ENCODE measurements at regions not wholly inside any gene's neighbourhood (a gene's known extent, or its start where the extent isn't known, plus 50 kb on each side); places are given as distances from the start of the nearest gene placed in this dataset.

DNA sequence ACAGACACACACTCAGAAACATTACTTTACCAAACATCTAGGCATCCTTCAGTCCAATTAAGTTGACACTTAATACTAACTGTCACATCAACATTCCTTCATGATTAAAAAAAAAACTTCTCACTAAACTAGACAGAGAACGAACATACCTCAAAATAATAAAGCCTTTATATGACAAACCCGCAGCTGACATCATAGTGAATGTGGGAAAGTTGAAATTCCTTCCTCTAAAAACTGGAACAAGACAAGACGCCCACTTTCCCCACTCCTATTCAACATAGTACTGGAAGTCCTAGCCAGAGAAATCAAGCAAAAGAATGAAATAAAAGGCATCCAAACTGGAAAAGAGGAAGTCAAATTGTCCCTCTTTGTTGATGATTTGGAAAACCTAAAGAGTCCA, 96.9 kb upstream of the PPP1R9A start:
- DNase-seq (ENCODE audit: low read depth): no peak

DNA sequence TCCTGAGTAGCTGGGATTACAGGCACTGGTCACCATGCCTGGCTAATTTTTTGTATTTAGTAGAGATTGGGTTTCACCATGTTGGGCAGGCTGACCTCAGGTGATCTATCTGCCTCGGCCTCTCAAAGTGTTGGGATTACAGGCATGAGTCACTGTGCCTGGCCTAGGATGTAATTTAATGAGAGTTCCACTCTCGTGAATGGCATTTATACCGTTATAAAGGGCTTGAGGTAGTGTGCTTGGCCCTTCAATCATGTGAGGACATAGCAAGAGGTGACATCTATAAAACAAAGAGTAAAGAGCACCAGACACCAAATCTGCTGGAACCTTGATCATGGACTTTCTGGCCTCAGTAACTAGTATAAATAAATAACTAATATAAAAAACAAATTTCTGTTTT, 93.5 kb upstream of the PPP1R9A start:
- DNase-seq (ENCODE audit: low read depth): peak; percentile 7

DNA sequence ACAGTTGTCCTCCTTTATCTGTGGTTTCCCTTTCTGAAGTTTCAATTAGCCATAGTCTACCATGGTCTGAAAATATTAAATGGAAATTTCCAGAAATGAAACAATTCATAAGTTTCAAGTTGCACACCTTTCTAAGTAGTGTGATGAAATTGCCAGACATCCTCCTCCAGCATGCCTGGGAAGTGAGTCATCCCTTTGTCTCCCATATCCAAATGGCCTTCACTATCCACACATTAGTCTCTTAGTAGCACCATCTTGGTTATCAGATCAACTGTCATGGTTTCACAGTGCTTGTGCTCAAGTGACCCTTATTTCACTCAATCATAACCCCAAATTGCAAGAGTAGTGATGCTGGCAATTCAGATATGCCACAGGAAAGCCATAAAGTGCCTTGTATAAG, 83.4 kb upstream of the PPP1R9A start:
- DNase-seq (ENCODE audit: low read depth): peak; percentile 72

DNA sequence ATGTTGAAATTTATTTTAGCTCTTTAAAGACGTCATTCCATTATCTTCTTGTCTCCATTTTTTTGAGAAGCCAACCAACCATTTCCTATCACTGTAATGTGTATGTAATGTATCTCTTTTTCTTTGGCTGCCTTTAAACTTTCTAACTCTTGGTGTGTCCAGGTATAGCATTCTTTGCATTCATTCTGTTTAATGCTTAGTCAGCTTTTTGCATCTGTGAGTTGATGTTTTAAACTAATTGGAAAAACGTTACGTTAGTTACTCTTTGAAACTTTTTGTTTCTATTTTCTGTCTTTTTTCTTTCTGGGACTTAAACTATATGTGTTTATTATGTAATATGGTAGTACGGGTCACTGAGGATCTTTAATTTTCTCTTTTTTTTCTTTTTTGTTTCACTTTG, 77.4 kb upstream of the PPP1R9A start:
- DNase-seq (ENCODE audit: low read depth): no peak

DNA sequence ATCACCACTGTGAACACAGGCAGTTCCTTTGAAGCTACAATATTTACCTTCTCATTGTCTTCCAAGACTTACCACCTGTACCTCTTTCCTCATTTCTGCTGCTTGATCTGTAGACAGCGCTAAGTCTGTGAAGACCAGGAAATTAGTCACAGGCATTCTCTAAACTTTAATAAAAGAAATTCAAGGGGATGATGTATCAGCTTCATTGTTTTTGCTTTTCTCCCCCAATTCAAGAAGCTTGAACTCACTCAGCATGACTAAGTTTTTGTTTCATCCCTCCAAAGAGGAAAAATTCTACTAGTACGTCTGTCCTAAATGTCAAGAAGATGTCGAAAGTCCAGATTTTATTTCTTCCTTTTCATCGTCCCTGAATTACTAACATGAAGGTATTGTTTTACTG, 75.3 kb upstream of the PPP1R9A start:
- DNase-seq (ENCODE audit: low read depth): no peak

DNA sequence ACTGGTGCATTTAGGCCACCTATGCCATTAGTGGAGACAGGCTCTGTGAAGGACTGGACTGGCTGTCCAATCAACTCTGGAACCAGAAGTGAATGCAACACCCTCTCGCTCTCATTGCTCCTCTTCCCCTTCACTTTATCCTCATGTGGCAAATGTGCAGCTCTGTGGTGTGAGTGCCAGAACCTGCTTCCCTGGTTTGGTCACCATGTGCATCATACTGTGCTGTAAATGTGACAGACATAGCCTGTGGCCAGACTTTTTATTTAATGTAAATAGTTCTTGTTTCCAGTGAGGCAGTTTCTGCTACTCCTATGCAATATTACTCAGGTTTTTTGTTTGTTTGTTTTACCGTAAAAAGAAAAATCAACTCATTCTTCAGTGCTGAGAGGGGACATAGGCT, 73.0 kb upstream of the PPP1R9A start:
- DNase-seq (ENCODE audit: low read depth): no peak

DNA sequence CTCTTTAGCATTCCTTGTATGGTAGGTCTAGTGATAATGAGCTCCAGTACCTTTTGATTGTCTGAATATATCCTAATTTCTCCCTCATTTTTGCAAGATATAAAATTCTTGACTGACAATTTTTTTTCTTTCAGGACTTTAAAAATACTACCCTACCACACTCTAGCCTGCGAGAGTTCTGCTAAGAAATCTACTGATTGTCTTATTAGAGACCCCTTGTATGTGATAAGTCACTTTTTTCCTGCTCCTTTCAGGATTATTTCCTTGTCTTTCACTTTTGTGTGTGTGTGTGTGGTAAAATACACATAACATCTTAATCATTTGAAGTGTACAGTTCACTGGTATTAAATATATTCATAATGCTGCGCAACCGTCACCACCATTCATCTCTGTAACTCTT, 68.7 kb upstream of the PPP1R9A start:
- no peak for DNase-seq (ENCODE audit: low read depth)

DNA sequence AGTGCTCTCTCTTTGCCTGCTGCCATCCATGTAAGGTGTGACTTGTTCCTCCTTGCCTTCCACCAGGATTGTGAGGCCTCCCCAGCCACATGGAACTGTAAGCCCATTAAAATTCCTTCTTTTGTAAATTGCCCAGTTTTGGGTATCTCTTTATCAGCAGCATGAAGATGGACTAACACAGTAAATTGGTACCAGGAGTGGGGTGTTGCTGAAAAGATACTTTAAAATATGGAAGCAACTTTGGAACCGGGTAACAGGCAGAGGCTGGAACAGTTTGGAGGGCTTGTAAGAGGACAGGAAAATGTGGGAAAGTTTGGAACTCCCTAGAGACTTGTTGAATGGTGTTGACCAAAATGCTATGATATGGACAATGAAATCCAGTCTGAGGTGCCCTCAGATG, 63.8 kb upstream of the PPP1R9A start:
- no peak for DNase-seq (ENCODE audit: low read depth)

DNA sequence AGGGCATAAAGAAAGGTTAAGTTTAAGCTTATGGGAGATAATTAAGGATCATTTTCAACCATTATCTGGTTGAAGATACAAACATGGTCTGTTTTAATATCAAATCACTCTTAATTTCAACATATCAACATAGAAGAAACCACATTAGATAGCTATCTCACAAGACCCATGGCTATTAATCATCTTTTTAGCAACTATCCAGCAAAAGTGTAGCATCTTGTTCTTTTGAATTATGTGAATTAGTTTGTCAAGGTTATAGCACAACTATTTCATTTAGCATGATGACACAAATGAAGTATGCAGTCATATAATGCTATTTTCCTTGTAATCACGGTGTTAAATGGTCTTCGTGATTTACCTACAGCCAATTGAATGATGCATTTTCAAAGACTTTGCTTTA, 58.9 kb upstream of the PPP1R9A start:
- DNase-seq (ENCODE audit: low read depth): no peak

DNA sequence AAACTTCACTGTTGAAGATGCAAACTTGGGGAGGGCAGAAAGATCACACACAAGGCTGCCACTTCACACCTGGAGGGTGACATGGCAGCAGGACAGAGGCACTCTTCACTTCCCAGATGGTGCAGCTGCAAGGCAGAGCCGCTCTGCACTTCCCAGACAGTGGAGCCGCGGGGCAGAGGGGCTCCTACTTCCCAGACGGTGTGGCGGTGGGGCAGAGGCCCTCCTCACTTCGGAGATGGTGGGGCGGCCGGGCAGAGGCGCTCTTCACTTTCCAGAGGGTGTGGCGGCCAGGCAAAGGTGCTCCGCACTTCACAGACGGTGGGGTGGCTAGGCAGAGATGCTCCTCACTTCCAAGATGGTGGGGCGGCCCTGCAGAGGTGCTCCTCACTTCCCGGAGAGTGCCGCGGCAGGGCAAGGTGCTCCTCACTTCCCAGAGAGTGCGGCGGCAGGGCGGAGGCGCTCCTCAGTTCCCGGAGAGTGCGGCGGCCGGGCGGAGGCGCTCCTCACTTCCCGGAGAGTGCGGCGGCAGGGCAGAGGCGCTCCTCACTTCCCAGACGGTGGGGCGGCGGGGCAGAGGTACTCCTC, 58.3 kb upstream of the PPP1R9A start:
- DNase-seq (ENCODE audit: low read depth): no peak

DNA sequence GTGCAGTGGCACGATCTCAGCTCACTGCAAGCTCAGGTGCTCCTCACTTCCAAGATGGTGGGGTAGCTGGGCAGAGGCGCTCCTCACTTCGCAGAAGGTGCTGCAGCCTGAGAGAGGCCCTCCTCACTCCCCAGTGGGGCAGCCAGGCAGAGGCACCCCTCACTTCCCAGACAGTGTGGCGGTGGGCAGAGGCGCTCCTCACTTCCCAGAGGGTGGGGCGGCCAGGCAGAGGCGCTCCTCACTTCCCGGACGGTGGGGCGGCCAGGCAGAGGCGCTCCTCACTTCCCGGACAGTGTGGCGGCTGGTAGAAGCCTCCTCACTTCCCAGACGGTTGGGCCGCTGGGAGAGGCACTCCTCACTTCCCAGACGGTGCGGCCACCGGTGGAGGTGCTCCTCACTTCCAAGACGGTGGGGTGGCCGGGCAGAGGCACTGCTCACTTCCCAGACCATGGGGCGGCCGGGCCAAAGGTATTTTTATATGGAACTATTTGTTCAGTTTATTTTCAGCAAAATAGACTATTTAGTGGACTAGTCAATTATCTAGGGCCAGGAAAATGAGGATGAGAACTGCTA, 57.7 kb upstream of the PPP1R9A start:
- DNase-seq (ENCODE audit: low read depth): no peak

DNA sequence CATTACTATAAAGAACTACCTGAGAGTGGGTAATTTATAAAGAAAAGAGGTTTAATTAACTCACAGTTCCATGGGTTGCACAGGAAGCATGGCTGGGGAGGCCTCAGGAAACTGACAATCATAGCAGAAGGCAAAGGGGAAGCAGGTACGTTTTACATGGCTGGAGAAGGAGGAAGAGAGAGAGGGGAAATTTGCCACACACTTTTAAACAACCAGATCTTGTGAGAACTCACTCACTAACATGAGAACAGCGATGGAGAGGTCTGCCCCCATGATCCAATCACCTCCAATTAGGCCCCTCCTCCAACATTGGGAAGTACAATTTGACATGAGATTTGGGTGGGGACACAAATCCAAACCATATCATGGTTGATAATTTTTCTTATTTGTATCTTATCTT, 51.8 kb upstream of the PPP1R9A start:
- DNase-seq (ENCODE audit: low read depth): no peak

DNA sequence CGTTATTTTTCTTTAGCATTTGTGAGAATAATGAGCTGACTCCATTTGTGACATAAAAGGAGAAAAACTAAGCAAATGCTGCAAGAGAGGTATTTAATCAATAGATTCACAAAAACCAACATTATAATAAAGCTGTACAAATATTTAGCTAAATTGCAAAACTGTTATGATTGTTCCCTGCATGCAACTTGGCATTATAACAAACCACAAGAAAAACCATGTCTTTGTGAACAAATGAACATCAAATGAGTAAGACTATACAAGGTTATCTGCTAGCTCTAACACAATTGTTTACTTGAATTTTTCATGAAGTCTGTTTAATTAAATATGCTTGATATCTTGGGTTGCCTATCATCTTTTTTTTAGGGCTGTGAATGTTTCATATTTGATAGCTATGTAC, 50.8 kb upstream of the PPP1R9A start:
- DNase-seq (ENCODE audit: low read depth): no peak

Data from renal cortical epithelial cell (primary cell).